ENCODE measurements at regions not wholly inside any gene's neighbourhood (a gene's known extent, or its start where the extent isn't known, plus 50 kb on each side); places are given as distances from the start of the nearest gene placed in this dataset.
"Not testable (repeated sequence)": the region's sequence is repeated elsewhere in the genome, so short reads cannot be mapped to it uniquely, and the experiment has no call there.

DNA sequence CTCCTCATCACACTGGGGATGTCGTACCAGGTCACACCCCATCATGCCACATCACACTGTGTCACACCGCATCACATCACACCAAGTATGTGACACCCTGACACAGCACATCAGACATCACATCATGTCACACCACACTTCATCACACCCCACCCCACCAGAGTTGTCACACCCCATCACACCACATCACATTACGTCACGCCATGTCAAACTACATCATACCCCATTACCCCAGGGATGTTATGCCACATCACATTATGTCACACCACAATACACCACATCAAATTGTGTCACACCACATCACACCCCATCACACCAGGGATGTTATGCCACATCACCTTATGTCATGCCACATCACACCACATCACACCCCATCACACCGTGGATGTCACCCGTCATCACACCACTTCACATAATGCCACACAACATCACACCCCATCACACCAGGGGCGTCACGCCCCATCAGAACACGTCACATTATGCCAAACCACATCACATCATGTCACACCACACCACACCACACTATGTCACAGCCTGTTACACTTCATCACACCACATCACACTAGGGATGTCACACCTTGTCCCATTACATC, 133.6 kb downstream of the TMEM121 start:
- TF ChIP-seq, protein P1, sequence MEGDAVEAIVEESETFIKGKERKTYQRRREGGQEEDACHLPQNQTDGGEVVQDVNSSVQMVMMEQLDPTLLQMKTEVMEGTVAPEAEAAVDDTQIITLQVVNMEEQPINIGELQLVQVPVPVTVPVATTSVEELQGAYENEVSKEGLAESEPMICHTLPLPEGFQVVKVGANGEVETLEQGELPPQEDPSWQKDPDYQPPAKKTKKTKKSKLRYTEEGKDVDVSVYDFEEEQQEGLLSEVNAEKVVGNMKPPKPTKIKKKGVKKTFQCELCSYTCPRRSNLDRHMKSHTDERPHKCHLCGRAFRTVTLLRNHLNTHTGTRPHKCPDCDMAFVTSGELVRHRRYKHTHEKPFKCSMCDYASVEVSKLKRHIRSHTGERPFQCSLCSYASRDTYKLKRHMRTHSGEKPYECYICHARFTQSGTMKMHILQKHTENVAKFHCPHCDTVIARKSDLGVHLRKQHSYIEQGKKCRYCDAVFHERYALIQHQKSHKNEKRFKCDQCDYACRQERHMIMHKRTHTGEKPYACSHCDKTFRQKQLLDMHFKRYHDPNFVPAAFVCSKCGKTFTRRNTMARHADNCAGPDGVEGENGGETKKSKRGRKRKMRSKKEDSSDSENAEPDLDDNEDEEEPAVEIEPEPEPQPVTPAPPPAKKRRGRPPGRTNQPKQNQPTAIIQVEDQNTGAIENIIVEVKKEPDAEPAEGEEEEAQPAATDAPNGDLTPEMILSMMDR (IDR thresholded peaks at IDR 0.05; ENCODE audit: unreplicated experiment) = no peak
- no peak for DNase-seq (ENCODE audit: low spot score, unreplicated experiment)
- Mint-ChIP-seq H3K27me3 (no peaks in the 10 kb centered on the region), H3K36me3 (ENCODE audit: insufficient read depth) (peaks cover 11% of the 10 kb centered on the region), H3K9me3 (ENCODE audit: low read depth) (peaks cover 43% of the 10 kb centered on the region), H3K27ac (no peak overlapping the region), H3K4me3 (ENCODE audit: low read depth) (no peak overlapping the region), H3K4me1 (ENCODE audit: low read depth) (no peaks in the 10 kb centered on the region)

DNA sequence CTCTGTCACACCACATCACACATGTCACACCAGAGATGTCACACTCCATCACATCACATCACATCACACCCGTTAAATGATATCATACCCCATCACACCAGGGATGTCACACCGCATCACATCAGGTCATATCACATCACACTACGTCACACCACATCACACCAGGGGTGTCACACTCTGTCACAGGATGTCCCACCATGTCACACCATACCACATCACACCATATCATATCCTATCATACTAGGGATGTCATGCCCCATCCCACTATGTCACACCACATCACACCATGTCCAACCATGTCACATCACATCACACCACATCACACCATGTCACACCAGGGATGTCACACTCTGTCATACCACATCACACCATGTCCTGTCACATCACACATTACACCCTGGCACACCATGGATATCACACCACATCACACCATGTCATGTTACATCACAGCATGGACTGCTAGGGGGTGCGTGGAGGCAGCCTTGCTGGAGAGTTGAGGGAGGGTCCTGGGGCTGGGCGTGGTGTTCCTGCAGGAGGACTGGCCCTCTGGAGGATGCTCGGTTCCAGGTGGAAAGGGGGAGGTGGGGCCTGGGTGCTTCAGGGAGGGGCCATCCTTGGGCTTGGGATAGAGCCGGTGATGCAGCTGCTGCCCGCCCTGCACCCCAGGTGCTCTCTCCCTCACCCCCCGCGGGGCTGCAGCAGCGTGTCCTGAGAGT, 134.6 kb downstream of the TMEM121 start:
- TF ChIP-seq, protein P1 (IDR thresholded peaks at IDR 0.05; ENCODE audit: unreplicated experiment) = no peak
- H3K9me3 Mint-ChIP-seq (ENCODE audit: low read depth) = peaks cover 42% of the 10 kb centered on the region

DNA sequence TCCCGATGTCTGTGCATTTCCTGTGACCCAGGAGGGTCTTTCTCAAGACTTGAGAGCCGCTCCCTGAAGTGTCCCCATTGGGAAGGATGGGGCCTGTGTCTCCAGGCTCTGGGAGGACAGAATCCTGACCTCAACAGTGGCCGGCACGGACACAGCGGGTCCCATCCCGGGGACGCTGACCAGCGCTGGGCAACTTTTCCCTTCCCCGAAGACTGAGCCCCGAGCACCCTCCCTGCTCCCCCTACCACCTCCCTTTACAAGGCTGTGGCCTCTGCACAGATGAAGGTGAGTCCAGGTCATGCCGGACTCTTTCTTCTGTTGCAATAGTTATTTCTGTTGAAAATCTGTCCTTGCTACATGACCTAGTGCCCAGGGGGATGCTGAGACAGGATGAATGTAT, 135.7 kb downstream of the TMEM121 start:
- Mint-ChIP-seq H3K9me3 (ENCODE audit: low read depth) (peaks cover 42% of the 10 kb centered on the region), H3K36me3 (ENCODE audit: insufficient read depth) (peaks cover 11% of the 10 kb centered on the region)
- H3K27ac Mint-ChIP-seq; H3K27me3 Mint-ChIP-seq; DNase-seq (ENCODE audit: low spot score, unreplicated experiment); H3K4me1 Mint-ChIP-seq (ENCODE audit: low read depth); H3K4me3 Mint-ChIP-seq (ENCODE audit: low read depth): not testable (repeated sequence)

More for the DNA sequence above, 134.6 kb downstream of the TMEM121 start:
- Mint-ChIP-seq H3K4me3 (ENCODE audit: low read depth) (no peak overlapping the region), H3K36me3 (ENCODE audit: insufficient read depth) (peaks cover 11% of the 10 kb centered on the region), H3K4me1 (ENCODE audit: low read depth) (no peaks in the 10 kb centered on the region), H3K27ac (no peak overlapping the region), H3K27me3 (no peaks in the 10 kb centered on the region)
- DNase-seq (ENCODE audit: low spot score, unreplicated experiment) = no peak

DNA sequence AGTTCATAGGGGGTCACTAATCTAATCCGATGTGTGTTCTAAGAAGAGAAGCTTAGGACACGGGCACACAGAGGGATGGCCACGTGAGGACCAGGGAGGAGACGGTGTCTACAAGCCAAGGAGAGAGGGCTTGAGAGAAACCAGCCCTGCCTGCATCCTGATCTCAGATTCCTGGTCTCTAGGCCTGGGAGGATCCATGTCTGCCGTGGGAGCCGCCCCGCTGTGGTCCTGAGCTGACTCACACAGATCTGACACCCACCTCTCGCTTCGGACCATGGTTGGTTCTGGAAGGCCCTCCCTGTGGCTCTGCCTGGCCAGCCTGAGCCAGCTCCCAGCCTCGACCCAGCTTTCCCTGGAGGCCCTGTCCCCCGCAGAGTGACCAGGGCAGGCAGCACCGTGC, 136.2 kb downstream of the TMEM121 start:
- H3K4me3 Mint-ChIP-seq (ENCODE audit: low read depth); H3K27ac Mint-ChIP-seq; H3K4me1 Mint-ChIP-seq (ENCODE audit: low read depth); DNase-seq (ENCODE audit: low spot score, unreplicated experiment); H3K27me3 Mint-ChIP-seq: not testable (repeated sequence)
- peaks cover 37% of the 10 kb centered on the region for H3K9me3 Mint-ChIP-seq (ENCODE audit: low read depth)
- H3K36me3 Mint-ChIP-seq (ENCODE audit: insufficient read depth) = peaks cover 11% of the 10 kb centered on the region

DNA sequence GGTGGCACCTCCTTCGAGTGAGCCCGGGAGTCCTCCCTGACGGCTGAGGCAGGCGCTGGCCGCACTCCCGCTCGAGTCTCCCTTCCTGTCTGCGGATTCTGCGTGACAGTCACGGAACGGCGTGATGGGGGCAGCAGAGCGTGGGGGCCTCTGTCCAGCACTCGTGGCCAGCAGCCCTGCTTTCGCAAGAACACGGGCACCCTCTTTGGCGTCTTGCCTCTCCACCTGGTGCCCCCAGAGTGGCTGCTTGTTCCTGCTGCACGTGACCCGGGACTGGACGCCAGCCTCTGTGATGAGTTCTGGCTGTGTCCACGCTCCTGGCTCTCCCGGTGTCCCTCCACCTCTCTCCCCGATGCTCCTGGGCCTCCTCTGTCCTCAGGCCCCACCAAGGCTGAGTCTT, 136.9 kb downstream of the TMEM121 start:
- Mint-ChIP-seq H3K9me3 (ENCODE audit: low read depth) (peaks cover 32% of the 10 kb centered on the region), H3K36me3 (ENCODE audit: insufficient read depth) (peaks cover 11% of the 10 kb centered on the region)
- DNase-seq (ENCODE audit: low spot score, unreplicated experiment); H3K27me3 Mint-ChIP-seq; H3K4me3 Mint-ChIP-seq (ENCODE audit: low read depth); H3K27ac Mint-ChIP-seq; H3K4me1 Mint-ChIP-seq (ENCODE audit: low read depth): not testable (repeated sequence)

DNA sequence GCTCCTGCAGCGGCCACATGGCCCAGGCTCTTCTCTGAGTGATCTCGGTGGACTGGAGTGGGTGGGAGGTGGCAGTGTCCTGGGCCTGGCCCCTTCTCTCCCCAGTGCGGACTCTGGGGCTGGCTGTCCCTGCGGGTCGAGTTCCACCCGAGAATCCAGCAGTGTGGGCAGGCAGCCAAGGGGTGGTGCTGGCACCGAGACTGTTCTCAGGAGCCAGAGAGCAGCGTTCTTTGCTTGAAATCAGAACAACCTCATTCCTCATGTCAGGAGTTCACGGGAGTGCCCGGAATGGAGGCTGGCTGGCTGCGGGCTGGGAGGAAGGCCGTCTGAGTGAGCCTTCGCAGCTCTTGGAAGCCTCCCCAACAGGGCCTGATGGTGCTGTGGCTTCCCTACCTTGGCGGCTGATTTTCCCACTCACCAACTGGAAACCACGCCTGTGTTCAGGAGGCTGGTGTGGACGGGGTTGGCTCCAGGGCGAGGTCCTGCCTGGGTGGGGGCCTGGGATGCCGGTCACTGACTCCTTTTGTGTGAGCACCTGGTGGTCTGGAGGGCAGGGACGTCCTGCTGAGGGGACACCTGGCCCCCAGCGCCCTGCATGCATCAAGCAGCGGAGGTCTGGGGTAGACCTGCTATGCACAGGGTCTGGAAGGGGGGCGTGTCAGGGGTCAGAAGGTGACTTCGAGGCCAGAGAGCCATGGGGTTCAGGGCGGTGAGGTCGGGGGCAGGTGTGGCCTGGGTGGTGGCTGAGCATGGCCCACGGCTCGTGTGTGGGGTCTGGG, 137.6 kb downstream of the TMEM121 start:
- DNase-seq (ENCODE audit: low spot score, unreplicated experiment) = not testable (repeated sequence)

DNA sequence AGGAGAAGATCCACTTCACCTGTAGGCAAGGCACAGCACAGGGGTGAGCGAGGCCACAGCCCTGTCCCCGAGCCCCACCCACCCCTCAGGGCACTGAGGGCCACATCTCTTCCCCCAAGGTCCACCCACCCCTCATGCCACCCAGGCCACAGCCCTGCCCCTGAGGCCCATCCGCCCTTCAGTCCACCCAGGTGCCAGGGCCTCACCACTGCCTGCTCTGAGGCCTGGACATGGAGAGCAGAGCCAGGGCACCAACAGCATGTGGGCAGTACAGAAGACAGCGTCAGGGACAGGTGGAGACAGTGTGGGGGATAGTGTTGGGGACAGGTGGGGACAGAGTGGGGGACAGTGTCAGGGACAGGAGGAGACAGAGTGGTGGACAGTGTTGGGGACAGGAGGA, 138.3 kb downstream of the TMEM121 start:
- Mint-ChIP-seq H3K9me3 (ENCODE audit: low read depth) (peaks cover 25% of the 10 kb centered on the region), H3K4me3 (ENCODE audit: low read depth) (no peak overlapping the region), H3K36me3 (ENCODE audit: insufficient read depth) (peaks cover 14% of the 10 kb centered on the region), H3K27me3 (no peaks in the 10 kb centered on the region), H3K4me1 (ENCODE audit: low read depth) (no peaks in the 10 kb centered on the region), H3K27ac (no peak overlapping the region)
- DNase-seq (ENCODE audit: low spot score, unreplicated experiment) = no peak
- TF ChIP-seq, protein P1 (IDR thresholded peaks at IDR 0.05; ENCODE audit: unreplicated experiment) = no peak

More for the DNA sequence above, 137.6 kb downstream of the TMEM121 start:
- not testable (repeated sequence) for H3K4me3 Mint-ChIP-seq (ENCODE audit: low read depth); H3K27ac Mint-ChIP-seq; H3K4me1 Mint-ChIP-seq (ENCODE audit: low read depth); H3K27me3 Mint-ChIP-seq
- H3K36me3 Mint-ChIP-seq (ENCODE audit: insufficient read depth) = peaks cover 15% of the 10 kb centered on the region
- H3K9me3 Mint-ChIP-seq (ENCODE audit: low read depth) = peaks cover 31% of the 10 kb centered on the region

Data from progenitor cell of endocrine pancreas (in vitro differentiated cells).